HepG2 (cell line): ENCODE measurements at regions not wholly inside any gene's neighbourhood (a gene's known extent, or its start where the extent isn't known, plus 50 kb on each side); places are given as distances from the start of the nearest gene placed in this dataset.

Experiments
- ATAC-seq: fragments of 200-7000 bp; cut with Tn5 transposase; 3 replicates; pipeline ENCODE4 v1.9.1; 2020; ENCODE audit warnings: mild to moderate bottlenecking, moderate library complexity
- BruUV-seq: library from RNA; stranded (reverse); fragments of 400-500 nt; replicated peaks from 2 replicates; lab custom pipeline; 2021; lab: Mats Ljungman, UMichigan
- CTCF ChIA-PET: fragments of 300-600 bp; formaldehyde crosslinking; extraction: SDS; loops from one replicate; lab custom pipeline; 2021; ENCODE audit warnings: low total read pairs, inconsistent platforms, low intra/inter-chr PET ratio; lab: Yijun Ruan, JAX
- POLR2A ChIA-PET: fragments of 350-600 bp; sonication (Branson Sonifier 250); formaldehyde crosslinking; loops from one replicate; lab custom pipeline; 2020; ENCODE audit warnings: antibody characterized with exemption, inconsistent platforms; lab: Yijun Ruan, JAX
- DNase-seq: peaks from one replicate; pipeline ENCODE4 v3.0.0-alpha.2; 2015; ENCODE audit warnings: low spot score
- FAIRE-seq: peaks from 3 replicates; lab custom pipeline; 2011; peaks lifted over from hg19 to GRCh38; lab: Jason Lieb, UNC
- H2AFZ ChIP-seq: one replicate; pipeline ENCODE4 v1.6.1; 2011; ENCODE audit warnings: low read length, inconsistent platforms
- H3K27ac ChIP-seq: fragments of 300-600 bp; 3 replicates; pipeline ENCODE4 v1.8.0; 2011; ENCODE audit warnings: mixed run types, mild to moderate bottlenecking, mixed read lengths, low read length, inconsistent platforms; ENCODE audit not compliant: insufficient read depth; ENCODE audit errors: extremely low read length
- H3K27me3 ChIP-seq, 2 experiments: fragments of 200-600 bp in 1 of 2; 2 replicates in 1 of 2; 3 replicates in 1 of 2; pipeline versions ENCODE4 v1.6.0 to v1.8.0; 2011; ENCODE audit warnings: low read length in 2 of 2, mild to moderate bottlenecking in 2 of 2, moderate library complexity in 2 of 2, inconsistent platforms in 1 of 2; ENCODE audit not compliant: insufficient read depth in 2 of 2, control insufficient read depth in 1 of 2
- H3K36me3 ChIP-seq, 2 experiments: fragments of 200-600 bp in 1 of 2; replicated peaks in 1 of 2; 2 replicates in 1 of 2; 3 replicates in 1 of 2; pipeline versions ENCODE4 v1.5.1 to v1.8.0; 2011; ENCODE audit warnings: low read length in 2 of 2, inconsistent platforms in 1 of 2; ENCODE audit not compliant: insufficient read depth in 2 of 2, control insufficient read depth in 1 of 2
- H3K4me1 ChIP-seq: 2 replicates; pipeline ENCODE4 v1.5.1; 2012; ENCODE audit warnings: low read length, inconsistent platforms; ENCODE audit not compliant: insufficient read depth
- H3K4me2 ChIP-seq: 2 replicates; pipeline ENCODE4 v1.6.0; 2011; ENCODE audit warnings: low read depth, low read length, inconsistent platforms
- H3K4me3 ChIP-seq, 3 experiments: fragments of 200-600 bp in 1 of 3; sonication (generic), shearing (Covaris generic) in 1 of 3; replicated peaks in 1 of 3; 2 replicates each; pipeline ENCODE4 v1.5.1; 2011 to 2016; ENCODE audit warnings: low read length in 3 of 3, inconsistent platforms in 2 of 3, low read depth in 2 of 3, mild to moderate bottlenecking in 2 of 3, control low read depth in 1 of 3, mixed read lengths in 1 of 3; ENCODE audit not compliant: insufficient read depth in 1 of 3
- H3K79me2 ChIP-seq: one replicate; pipeline ENCODE4 v1.6.1; 2011; ENCODE audit warnings: low read length, inconsistent platforms; ENCODE audit not compliant: insufficient read depth
- H3K9ac ChIP-seq: 2 replicates; pipeline ENCODE4 v1.6.0; 2011; ENCODE audit warnings: mild to moderate bottlenecking, low read depth, low read length, inconsistent platforms; ENCODE audit not compliant: insufficient read depth
- H3K9me3 ChIP-seq: 2 replicates; pipeline ENCODE4 v1.5.1; 2012; ENCODE audit warnings: mild to moderate bottlenecking, low read length
- H4K20me1 ChIP-seq: 2 replicates; pipeline ENCODE4 v1.6.0; 2011; ENCODE audit warnings: inconsistent platforms, mild to moderate bottlenecking, low read length, moderate library complexity; ENCODE audit not compliant: insufficient read depth
- CCDC6 ChIP-seq: sonication (generic); formaldehyde crosslinking; IDR thresholded peaks from 2 replicates; pipeline ENCODE4 v1.8.1; 2022; ENCODE audit warnings: mild to moderate bottlenecking, missing genetic modification reagents, moderate library complexity
- CTCF ChIP-seq: sonication (generic); formaldehyde crosslinking; IDR thresholded peaks from 2 replicates; pipeline ENCODE4 v1.5.0; 2020; ENCODE audit warnings: mild to moderate bottlenecking, missing genetic modification reagents, moderate library complexity
- E2F5 ChIP-seq: sonication (generic); formaldehyde crosslinking; conservative IDR thresholded peaks from 2 replicates; pipeline ENCODE4 v1.4.0; 2020; ENCODE audit warnings: missing genetic modification reagents
- FOXO1 ChIP-seq: sonication (generic); formaldehyde crosslinking; IDR thresholded peaks from 2 replicates; pipeline ENCODE4 v1.4.0; 2020; ENCODE audit warnings: missing genetic modification reagents
- KDM5B ChIP-seq: sonication (generic); formaldehyde crosslinking; IDR thresholded peaks from 2 replicates; pipeline ENCODE4 v1.4.0; 2020; ENCODE audit warnings: missing genetic modification reagents, mild to moderate bottlenecking, borderline replicate concordance
- NBN ChIP-seq: fragments of 450-650 bp; conservative IDR thresholded peaks from 2 replicates; pipeline ENCODE4 v1.6.1; 2017
- PITX1 ChIP-seq: sonication (generic); formaldehyde crosslinking; IDR thresholded peaks from 2 replicates; pipeline ENCODE4 v1.5.1; 2020; ENCODE audit warnings: mild to moderate bottlenecking, missing genetic modification reagents
- TFDP2 ChIP-seq: sonication (generic); formaldehyde crosslinking; IDR thresholded peaks from 2 replicates; pipeline ENCODE4 v1.4.0; 2020; ENCODE audit warnings: missing genetic modification reagents
- THRA ChIP-seq: sonication (generic); formaldehyde crosslinking; IDR thresholded peaks from 2 replicates; pipeline ENCODE4 v1.4.0; 2020; ENCODE audit warnings: missing genetic modification reagents, borderline replicate concordance
- ZFP90 ChIP-seq: sonication (generic); formaldehyde crosslinking; IDR thresholded peaks from 2 replicates; pipeline ENCODE4 v1.8.0; 2022; ENCODE audit warnings: missing genetic modification reagents, mild to moderate bottlenecking, inconsistent platforms, borderline replicate concordance
- ZGPAT ChIP-seq: IDR thresholded peaks from 2 replicates; pipeline ENCODE4 v1.6.1; 2016; ENCODE audit warnings: mild to moderate bottlenecking
- ZNF18 ChIP-seq: sonication (generic); formaldehyde crosslinking; IDR thresholded peaks from 2 replicates; pipeline ENCODE4 v1.8.0; 2022; ENCODE audit warnings: mild to moderate bottlenecking, missing genetic modification reagents; ENCODE audit not compliant: insufficient replicate concordance
- ZNF615 ChIP-seq: sonication (generic); formaldehyde crosslinking; IDR thresholded peaks from 2 replicates; pipeline ENCODE4 v1.5.0; 2020; ENCODE audit warnings: mild to moderate bottlenecking, missing genetic modification reagents, borderline replicate concordance
- ZNF768 ChIP-seq: sonication (generic); formaldehyde crosslinking; IDR thresholded peaks from 2 replicates; pipeline ENCODE4 v1.4.0; 2020; ENCODE audit warnings: missing genetic modification reagents
- WGBS: methylation state at CpG from one replicate; pipeline ENCODE4 v1.1.6; 2017; ENCODE audit warnings: low lambda C conversion rate; 5-methylcytosine and 5-hydroxymethylcytosine counted together
- in situ Hi-C: cut with HindIII; loops from 2 replicates; pipeline ENCODE4 v1.10.0; 2017; ENCODE audit warnings: low pct_unique_long_range_greater_than_20kb; ENCODE audit not compliant: extremely low pct_ligation_motif_present
- intact Hi-C: fragments of 100-400 bp; cut with micrococcal nuclease; formaldehyde crosslinking; loops from one replicate; pipeline ENCODE4 v1.10.0; 2022; ENCODE audit not compliant: unreplicated experiment

GRCh38 chr16:50491516-50491915 lies 56.7 kb upstream of the NKD1 start:
- Histone ChIP-seq H3K27me3 (no peaks in the 10 kb centered on the region), H3K4me2 (no peak overlapping the region), H2AFZ (no peak overlapping the region), H4K20me1 (no peaks in the 10 kb centered on the region), H3K79me2 (no peaks in the 10 kb centered on the region), H3K4me1 (peaks cover 41% of the 10 kb centered on the region), H3K9me3 (no peaks in the 10 kb centered on the region), H3K36me3 (no peaks in the 10 kb centered on the region), H3K9ac (no peak overlapping the region), H3K27ac (no peak overlapping the region), H3K4me3 (no peak overlapping the region)
- FAIRE-seq (no peak), DNase-seq (no peak), ATAC-seq (no peak)
- no TSS peak for BruUV-seq
- CTCF ChIA-PET: no interaction called here
- 89% methylated on average over 8 of the region's 8 CpGs for WGBS
- in situ Hi-C loops: no loop called here
- intact Hi-C loops: no loop called here
- TF ChIP-seq NBN (no peak), E2F5 (CRISPR knock-in tag) (no peak), CCDC6 (CRISPR knock-in tag) (no peak), ZFP90 (CRISPR knock-in tag) (no peak), ZGPAT (CRISPR knock-in tag) (no peak), FOXO1 (CRISPR knock-in tag) (no peak), CTCF (no peak), TFDP2 (CRISPR knock-in tag) (no peak), ZNF768 (CRISPR knock-in tag) (no peak), THRA (CRISPR knock-in tag) (no peak), ZNF615 (no peak), ZNF18 (CRISPR knock-in tag) (no peak), PITX1 (CRISPR knock-in tag) (no peak), KDM5B (CRISPR knock-in tag) (no peak)
- POLR2A ChIA-PET: no interaction called here
